ENCODE measurements at regions not wholly inside any gene's neighbourhood (a gene's known extent, or its start where the extent isn't known, plus 50 kb on each side); places are given as distances from the start of the nearest gene placed in this dataset.
"Not testable (repeated sequence)": the region's sequence is repeated elsewhere in the genome, so short reads cannot be mapped to it uniquely, and the experiment has no call there.

DNA sequence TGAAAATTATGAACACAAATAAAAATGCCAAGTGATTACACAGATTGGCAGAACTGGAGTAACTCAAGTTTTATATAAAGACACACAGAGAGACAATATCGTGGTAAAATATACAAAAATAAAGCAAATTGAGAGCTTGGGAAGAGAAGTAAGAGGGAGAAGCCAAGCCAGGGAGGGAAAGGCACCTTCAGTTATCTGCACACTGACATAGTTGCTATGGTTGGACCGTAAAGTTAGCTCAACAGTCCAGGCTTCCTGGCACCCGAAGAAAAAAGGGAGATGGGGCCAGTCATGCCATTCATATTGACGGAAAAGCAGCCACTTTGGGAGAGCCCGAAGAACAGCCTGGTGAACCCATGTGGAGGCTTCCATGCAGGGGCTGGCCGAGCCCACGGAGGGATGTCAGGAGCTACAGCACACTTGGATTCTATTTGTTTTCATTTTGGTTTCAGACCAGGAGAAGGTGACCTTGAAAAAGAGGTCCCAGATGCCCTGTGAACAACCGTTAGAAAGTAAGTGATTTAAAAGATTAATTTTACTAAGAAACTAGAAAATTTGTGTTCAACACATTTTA, 177.1 kb upstream of the IRF2BP2 start:
- TF ChIP-seq, protein P1, sequence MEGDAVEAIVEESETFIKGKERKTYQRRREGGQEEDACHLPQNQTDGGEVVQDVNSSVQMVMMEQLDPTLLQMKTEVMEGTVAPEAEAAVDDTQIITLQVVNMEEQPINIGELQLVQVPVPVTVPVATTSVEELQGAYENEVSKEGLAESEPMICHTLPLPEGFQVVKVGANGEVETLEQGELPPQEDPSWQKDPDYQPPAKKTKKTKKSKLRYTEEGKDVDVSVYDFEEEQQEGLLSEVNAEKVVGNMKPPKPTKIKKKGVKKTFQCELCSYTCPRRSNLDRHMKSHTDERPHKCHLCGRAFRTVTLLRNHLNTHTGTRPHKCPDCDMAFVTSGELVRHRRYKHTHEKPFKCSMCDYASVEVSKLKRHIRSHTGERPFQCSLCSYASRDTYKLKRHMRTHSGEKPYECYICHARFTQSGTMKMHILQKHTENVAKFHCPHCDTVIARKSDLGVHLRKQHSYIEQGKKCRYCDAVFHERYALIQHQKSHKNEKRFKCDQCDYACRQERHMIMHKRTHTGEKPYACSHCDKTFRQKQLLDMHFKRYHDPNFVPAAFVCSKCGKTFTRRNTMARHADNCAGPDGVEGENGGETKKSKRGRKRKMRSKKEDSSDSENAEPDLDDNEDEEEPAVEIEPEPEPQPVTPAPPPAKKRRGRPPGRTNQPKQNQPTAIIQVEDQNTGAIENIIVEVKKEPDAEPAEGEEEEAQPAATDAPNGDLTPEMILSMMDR (optimal IDR thresholded peaks at IDR 0.05 in 1 of 3, IDR thresholded peaks at IDR 0.05 in 1 of 3, conservative IDR thresholded peaks at IDR 0.05 in 1 of 3; ENCODE audit: extremely low read depth in 1 of 3, insufficient read depth in 2 of 3, low read length in 3 of 3) = not testable (repeated sequence)
- TF ChIP-seq EZH2 (IDR thresholded peaks at IDR 0.05; ENCODE audit: low read length) = not testable (repeated sequence)
